HFFc6 (cell line): ENCODE measurements at regions not wholly inside any gene's neighbourhood (a gene's known extent, or its start where the extent isn't known, plus 50 kb on each side); places are given as distances from the start of the nearest gene placed in this dataset.

Experiments
- DNase-seq: peaks from one replicate; pipeline ENCODE4 v3.0.0-alpha.2; 2018
- H3K27ac Mint-ChIP-seq: 2 replicates; pipeline ENCODE4 v1.8.0; 2020; ENCODE audit warnings: mild to moderate bottlenecking, mixed read lengths
- H3K27me3 Mint-ChIP-seq: 2 replicates; pipeline ENCODE4 v1.8.0; 2021; ENCODE audit warnings: mild to moderate bottlenecking, moderate library complexity, mixed read lengths; ENCODE audit not compliant: insufficient read depth
- H3K36me3 Mint-ChIP-seq: 2 replicates; pipeline ENCODE4 v1.8.0; 2021; ENCODE audit warnings: low read depth, mixed read lengths
- H3K4me1 Mint-ChIP-seq: 2 replicates; pipeline ENCODE4 v1.8.0; 2020; ENCODE audit warnings: low read depth, mixed read lengths
- H3K4me3 Mint-ChIP-seq: 2 replicates; pipeline ENCODE4 v1.8.0; 2020; ENCODE audit warnings: mild to moderate bottlenecking, moderate library complexity, mixed read lengths
- H3K9me3 Mint-ChIP-seq: 2 replicates; pipeline ENCODE4 v1.8.0; 2020; ENCODE audit warnings: mild to moderate bottlenecking, mixed read lengths
- CTCF ChIP-seq: fragments of 200-600 bp; sonication (generic); IDR thresholded peaks from 2 replicates; pipeline ENCODE4 v1.5.0; 2021; ENCODE audit warnings: antibody characterized with exemption, mild to moderate bottlenecking

DNA sequence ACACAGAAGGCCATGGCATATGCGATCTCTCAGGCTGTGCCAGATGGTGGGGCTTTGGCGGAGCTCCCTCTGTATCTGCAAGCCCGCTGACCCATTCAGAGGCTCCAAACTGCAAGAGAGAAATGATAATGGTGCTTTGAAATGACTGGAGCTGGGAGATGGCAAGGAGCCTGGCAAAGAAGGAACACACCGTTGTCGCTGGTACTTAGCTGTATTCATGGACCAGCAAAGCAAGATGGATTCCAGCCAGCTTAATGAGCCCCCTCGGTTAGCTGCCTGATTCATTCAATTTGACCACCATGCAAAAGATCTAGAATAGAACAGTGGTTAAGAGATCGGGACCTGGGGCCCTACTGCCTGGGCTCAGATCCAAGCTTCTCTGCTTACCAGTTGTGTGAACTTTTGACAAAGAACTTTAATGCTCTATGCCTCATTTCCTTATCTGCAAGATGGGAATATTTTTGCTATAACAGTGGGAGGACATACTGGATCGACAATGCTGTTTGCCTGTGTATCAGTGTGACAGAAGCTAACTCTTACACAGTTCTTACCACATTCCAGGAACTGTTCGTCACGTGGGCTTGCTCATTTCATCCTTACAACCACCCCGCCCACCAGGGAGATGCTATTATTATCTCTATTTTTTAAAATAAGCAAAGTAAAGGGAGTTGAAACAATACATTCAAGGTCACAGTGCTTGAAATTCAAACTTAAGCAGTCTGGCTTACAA is 317.8 kb upstream of the SULF2 start:
- no peak for TF ChIP-seq CTCF
- no peak overlapping the region for H3K4me3 Mint-ChIP-seq
- peaks cover 3% of the 10 kb centered on the region for H3K27me3 Mint-ChIP-seq
- DNase-seq: no peak
- no peaks in the 10 kb centered on the region for H3K36me3 Mint-ChIP-seq
- H3K9me3 Mint-ChIP-seq: peaks cover 71% of the 10 kb centered on the region
- H3K4me1 Mint-ChIP-seq: no peaks in the 10 kb centered on the region
- H3K27ac Mint-ChIP-seq: no peak overlapping the region

DNA sequence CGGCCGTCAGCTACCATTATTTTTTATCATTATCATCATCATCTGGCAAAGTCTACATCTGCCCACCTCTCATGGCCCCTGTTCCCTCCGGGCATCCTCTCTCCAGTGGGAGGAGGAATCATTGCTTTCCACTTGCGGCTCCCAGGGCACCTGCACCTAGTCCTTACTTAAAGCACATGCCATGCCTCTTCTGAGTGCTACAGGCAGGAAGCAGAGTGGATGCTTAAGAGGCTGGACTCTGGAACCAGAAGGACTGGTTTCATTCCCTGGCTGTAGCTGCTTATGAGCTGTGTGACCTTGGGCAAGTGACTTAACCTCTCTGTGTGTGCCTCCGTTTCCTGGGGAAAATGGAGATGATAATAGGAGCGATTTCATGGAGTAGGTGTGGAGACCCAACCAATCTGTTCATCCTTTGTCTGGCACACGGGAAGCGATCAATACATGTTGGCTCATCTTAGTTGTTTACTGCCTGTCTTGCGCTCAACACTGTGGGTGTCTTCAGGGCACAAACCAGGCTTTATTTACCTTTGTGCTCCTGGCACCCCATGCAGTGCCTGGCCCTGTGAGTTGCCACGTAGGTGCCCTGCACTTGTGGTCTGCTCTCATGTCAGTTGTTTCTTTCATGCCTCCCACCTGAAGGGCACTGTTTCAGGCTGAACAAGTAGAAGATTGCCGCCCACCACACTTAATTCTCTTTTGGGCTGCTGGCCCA is 317.0 kb upstream of the SULF2 start:
- no peak overlapping the region for H3K27ac Mint-ChIP-seq
- peaks cover 3% of the 10 kb centered on the region for H3K27me3 Mint-ChIP-seq
- H3K36me3 Mint-ChIP-seq: no peaks in the 10 kb centered on the region
- no peak for TF ChIP-seq CTCF
- H3K9me3 Mint-ChIP-seq: peaks cover 65% of the 10 kb centered on the region
- no peak overlapping the region for H3K4me3 Mint-ChIP-seq
- no peaks in the 10 kb centered on the region for H3K4me1 Mint-ChIP-seq
- no peak for DNase-seq

DNA sequence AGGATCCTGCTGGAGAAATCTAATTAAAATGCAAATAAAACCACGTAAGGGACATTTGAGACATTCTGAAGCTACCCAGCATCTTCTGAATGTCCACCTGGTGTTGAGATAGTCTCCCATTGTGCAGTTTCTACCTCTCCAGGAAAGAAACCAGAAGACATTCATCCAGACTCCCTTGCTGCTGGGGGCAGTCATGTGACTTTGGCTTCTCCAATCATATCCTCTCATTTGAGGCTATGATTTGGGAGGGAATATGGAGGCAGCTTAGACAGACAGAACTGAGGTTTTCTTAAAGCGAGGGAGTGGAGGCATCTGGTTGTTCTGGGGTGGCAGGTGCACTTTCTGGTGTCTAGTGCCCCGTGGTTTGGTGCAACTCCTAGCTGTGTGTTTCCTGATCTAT is 315.2 kb upstream of the SULF2 start:
- Mint-ChIP-seq H3K36me3 (no peaks in the 10 kb centered on the region), H3K4me3 (no peak overlapping the region)

GRCh38 chr20:48098866-48099265 is 313.6 kb upstream of the SULF2 start:
- H3K9me3 Mint-ChIP-seq: peaks cover 65% of the 10 kb centered on the region
- no peak overlapping the region for H3K27ac Mint-ChIP-seq
- TF ChIP-seq CTCF: no peak
- H3K4me1 Mint-ChIP-seq: no peaks in the 10 kb centered on the region
- no peak for DNase-seq
- no peak overlapping the region for H3K4me3 Mint-ChIP-seq
- peaks cover 3% of the 10 kb centered on the region; the same call in 1 of the 2 replicates for H3K27me3 Mint-ChIP-seq
- no peaks in the 10 kb centered on the region for H3K36me3 Mint-ChIP-seq

More for the DNA sequence above, 315.2 kb upstream of the SULF2 start:
- no peak overlapping the region for H3K27ac Mint-ChIP-seq
- TF ChIP-seq CTCF: no peak
- peaks cover 3% of the 10 kb centered on the region for H3K27me3 Mint-ChIP-seq
- no peaks in the 10 kb centered on the region for H3K4me1 Mint-ChIP-seq
- H3K9me3 Mint-ChIP-seq: peaks cover 63% of the 10 kb centered on the region
- DNase-seq: no peak

- no peak for DNase-seq
- peaks cover 3% of the 10 kb centered on the region; the same call in 1 of the 2 replicates for H3K27me3 Mint-ChIP-seq
- H3K9me3 Mint-ChIP-seq: peaks cover 64% of the 10 kb centered on the region
- no peaks in the 10 kb centered on the region for H3K36me3 Mint-ChIP-seq
- no peak overlapping the region for H3K27ac Mint-ChIP-seq
- H3K4me3 Mint-ChIP-seq: no peak overlapping the region
- H3K4me1 Mint-ChIP-seq: no peaks in the 10 kb centered on the region
- no peak for TF ChIP-seq CTCF
Observed at GRCh38 chr20:48098099-48098498, 312.8 kb upstream of the SULF2 start.
